ENCODE measurements at regions not wholly inside any gene's neighbourhood (a gene's known extent, or its start where the extent isn't known, plus 50 kb on each side); places are given as distances from the start of the nearest gene placed in this dataset.
"Not testable (repeated sequence)": the region's sequence is repeated elsewhere in the genome, so short reads cannot be mapped to it uniquely, and the experiment has no call there.

DNA sequence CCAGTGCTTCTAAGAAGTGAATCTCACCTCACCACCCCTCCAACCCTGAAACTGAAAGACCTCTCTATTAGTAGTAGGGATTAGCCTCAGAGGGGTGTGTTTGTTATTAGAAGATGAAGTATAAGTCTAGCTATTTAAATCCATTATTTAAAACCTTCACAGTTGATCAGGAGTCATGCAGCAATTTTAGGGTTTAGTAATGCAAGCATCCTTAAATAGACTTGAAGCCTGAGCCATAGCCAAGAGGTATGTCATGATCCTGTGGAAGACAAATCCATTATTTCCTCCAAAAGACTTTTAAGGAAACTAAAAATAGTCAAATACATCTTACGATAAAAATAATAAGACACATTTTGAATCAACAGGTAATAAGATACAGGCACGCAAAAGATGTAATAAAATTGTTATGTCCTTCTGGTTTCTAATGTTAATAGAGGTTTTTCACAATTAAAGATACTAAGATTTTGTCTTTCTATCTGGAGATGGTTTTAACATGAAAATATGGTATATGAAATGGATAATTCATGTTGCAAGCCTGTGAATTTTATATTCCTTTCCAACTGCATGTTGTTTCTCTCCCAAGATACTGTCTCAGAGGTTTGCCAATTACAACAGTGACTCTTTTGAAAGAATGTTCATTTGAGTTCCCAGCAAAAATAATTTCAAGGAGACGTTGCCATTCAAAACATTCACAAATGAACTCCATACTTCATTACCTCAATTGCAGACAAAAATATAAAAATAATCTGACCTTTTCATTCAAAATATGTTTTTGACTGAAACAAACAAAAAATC lies 68.0 kb downstream of the LUZP4 start:
- DNase-seq (ENCODE audit: low read depth), result no peak

DNA sequence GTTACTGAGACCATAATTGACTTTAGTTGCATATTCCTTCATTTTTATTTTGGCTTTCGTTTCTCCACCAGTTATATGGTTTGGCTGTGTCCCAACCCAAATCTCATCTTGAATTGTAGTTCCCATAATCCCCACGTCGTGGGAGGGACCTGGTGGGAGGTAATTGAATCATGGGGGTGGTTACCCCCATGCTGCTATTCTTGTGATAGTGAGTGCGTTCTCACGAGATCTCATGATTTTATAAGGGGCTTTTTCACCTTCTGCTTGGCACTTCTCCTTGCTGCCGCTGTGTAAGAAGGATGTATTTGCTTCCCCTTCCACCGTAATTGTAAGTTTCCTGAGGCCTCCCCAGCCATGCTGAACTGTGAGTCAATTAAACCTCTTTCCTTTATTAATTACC lies 70.0 kb downstream of the LUZP4 start:
- not testable (repeated sequence) for DNase-seq (ENCODE audit: low read depth)

GRCh38 chrX:115360220-115360781 lies 70.8 kb downstream of the LUZP4 start:
- peak; percentile 22 for DNase-seq (ENCODE audit: low read depth)

- peak; percentile 82 for DNase-seq (ENCODE audit: low read depth)
Observed at GRCh38 chrX:115362334-115363095, 73.0 kb downstream of the LUZP4 start.

DNA sequence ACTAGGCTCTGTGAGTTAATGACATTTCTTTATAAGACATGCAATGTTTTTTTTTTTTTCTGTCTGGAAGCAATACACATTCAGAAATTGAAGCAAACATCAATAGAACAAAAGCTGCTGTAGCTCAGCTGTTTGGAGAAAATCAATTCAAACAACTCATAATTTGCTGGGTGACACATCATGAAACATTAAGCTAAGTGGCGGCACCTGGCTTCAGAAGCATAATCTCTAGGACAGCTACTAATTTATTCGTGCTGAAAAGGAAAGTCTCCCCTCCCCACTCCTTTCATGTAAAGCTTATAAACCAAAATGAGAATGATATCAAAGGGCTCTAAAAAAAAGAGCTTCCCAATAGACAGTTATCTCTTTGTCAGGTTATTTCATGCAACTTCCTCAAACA lies 73.9 kb downstream of the LUZP4 start:
- DNase-seq (ENCODE audit: low read depth), result no peak

- DNase-seq (ENCODE audit: low read depth), result peak; percentile 16
Observed at GRCh38 chrX:115363897-115364296, 74.4 kb downstream of the LUZP4 start.

GRCh38 chrX:115364670-115365069 lies 75.2 kb downstream of the LUZP4 start:
- DNase-seq (ENCODE audit: low read depth), result peak; percentile 45

- DNase-seq (ENCODE audit: low read depth), result no peak
Observed at GRCh38 chrX:115366535-115366934, 77.0 kb downstream of the LUZP4 start.

- DNase-seq (ENCODE audit: low read depth), result peak; percentile 88
Observed at GRCh38 chrX:115367455-115367854, 77.9 kb downstream of the LUZP4 start.

DNA sequence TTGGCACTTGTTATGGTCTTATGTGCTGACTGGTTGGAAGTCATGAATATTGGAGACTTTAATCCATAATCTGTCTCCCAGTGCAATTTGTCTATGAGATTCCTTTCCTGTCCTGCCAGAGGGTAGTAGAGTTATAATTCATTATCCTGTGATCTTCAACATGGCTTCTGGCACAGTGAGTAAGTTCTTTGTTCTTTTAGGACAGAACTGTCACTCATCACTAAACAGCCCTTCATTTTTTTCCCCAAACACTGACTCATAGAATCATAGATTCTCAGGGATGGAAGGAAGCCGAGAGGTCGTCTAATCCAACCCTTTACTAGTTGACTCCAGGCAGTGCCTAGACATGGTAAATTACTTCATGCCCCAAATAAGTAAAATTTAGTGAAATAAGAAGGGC lies 78.4 kb downstream of the LUZP4 start:
- peak; percentile 41 for DNase-seq (ENCODE audit: low read depth)

DNA sequence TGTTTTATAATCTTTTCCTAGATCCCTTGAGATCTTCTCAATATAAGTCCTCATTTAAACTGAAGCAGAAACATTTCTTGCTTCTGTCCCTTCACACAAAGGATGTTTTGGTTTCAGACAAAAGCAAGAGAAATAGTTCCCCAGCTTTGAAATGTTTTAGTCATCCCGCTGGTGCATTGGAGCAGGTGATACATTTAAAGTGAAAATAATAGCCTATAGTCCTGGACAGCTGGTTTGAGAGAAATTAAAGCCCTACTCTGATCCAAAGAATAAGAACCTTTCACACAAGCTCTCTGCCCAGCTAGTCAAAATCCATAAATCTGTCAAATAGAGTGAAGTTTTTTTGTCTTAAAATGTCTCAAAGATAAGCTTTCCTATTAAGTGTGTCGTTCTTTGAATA lies 79.4 kb downstream of the LUZP4 start:
- no peak for DNase-seq (ENCODE audit: low read depth)

- DNase-seq (ENCODE audit: low read depth), result peak; percentile 72
Observed at GRCh38 chrX:115372152-115372551, 82.6 kb downstream of the LUZP4 start.

DNA sequence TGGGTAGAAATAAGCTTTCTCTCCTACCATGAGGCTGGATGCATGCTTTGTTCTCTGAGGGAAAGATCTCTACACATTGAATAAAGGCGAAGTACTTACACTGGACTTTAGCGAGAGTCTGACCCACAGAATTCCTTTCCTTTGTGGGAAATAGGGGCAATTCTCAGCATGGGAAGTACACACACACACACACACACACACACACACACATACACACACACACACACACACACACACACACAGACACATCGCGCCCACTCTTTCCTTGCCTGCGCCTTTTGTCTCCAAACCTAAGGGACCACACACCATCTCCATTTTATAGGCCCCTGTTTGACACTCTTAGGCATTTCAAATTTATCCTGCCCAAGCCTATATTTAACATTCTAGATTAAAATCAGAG lies 83.8 kb downstream of the LUZP4 start:
- DNase-seq (ENCODE audit: low read depth), result no peak

- peak; percentile 88 for DNase-seq (ENCODE audit: low read depth)
Observed at GRCh38 chrX:115378471-115378870, 89.0 kb downstream of the LUZP4 start.

DNA sequence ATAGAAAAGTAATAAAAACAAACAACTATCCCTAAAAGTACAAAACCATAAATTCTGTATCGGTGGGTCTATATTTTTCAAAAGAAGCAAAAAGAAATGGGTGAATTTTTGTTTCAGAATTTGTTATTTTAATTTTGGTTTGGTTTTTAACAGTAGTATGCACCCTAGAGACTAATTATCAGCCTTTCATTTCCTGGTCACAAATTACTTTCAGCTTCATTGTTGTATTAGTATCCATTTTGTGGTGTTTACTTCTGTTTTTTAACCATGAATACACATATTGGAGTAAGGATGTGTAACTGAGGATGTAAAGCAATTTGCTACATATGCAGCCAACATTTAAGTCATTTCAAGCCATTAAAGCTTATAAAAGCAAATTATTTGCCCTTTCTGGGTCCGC lies 97.8 kb downstream of the LUZP4 start:
- no peak for DNase-seq (ENCODE audit: low read depth)

- peak; percentile 75 for DNase-seq (ENCODE audit: low read depth)
Observed at GRCh38 chrX:115388879-115389278, 99.4 kb downstream of the LUZP4 start.

DNA sequence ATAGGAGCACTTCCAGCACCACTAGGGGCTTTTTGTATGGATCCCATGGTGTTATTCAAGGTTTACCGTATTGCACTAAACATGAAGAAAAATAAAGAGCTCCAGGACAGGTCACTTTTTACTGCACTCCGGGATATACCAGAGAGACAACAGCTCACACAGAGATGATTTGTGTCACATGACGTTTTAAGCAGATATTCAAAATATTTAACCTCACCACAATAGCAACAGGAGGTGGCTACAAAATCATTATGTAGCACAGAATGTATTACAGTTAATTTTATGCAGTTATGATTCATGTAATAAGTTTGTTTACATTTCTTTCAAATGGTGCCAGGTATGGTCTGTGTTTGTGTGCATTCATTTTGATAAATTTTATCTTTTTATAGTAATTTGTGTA lies 100.6 kb downstream of the LUZP4 start:
- peak; percentile 26 for DNase-seq (ENCODE audit: low read depth)

DNA sequence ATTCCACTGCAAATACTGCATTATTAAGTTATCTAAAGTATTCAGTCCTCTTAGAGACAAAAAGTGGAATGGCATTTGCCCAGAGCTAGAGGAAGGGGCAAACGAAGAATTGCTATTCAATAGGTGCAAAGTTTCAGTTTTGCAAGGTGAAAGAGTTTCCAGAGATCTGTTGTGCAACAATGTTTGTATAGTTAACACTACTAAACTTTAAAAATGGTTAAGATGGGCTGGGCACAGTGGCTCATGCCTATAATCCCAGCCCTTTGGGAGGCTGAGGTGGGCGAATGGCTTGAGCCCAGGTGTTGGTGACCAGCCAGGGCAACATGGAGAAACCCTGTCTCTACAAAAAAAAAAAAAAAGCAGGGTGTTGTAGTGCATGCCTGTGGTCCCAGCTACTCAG lies 102.5 kb downstream of the LUZP4 start:
- DNase-seq (ENCODE audit: low read depth), result no peak

GRCh38 chrX:115392871-115393270 lies 103.4 kb downstream of the LUZP4 start:
- DNase-seq (ENCODE audit: low read depth), result no peak

- peak; percentile 87 for DNase-seq (ENCODE audit: low read depth)
Observed at GRCh38 chrX:115393271-115393670, 103.8 kb downstream of the LUZP4 start.

DNA sequence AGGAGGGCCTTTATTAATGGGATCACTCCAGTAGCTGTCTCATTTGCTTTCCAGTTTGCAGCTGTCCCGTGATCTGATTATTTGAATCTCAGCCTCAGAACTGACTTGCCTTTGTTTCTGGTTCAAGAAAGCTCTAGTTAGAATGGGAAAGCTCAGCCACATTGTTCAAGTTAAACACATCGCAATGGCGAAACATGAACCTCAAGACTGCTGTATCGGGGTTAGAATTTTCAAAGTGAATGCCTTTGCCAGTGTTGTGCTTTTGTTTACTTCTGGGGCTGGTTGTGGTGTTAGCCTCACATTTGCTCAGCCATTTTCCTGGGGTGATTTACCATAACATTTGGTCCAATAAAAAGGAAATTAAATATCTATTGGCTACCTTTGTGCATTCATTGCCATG lies 105.3 kb downstream of the LUZP4 start:
- not testable (repeated sequence) for DNase-seq (ENCODE audit: low read depth)

GRCh38 chrX:115399306-115399705 lies 109.8 kb downstream of the LUZP4 start:
- DNase-seq (ENCODE audit: low read depth), result no peak

- no peak for DNase-seq (ENCODE audit: low read depth)
Observed at GRCh38 chrX:115400960-115401359, 111.4 kb downstream of the LUZP4 start.
